ENCODE measurements at regions not wholly inside any gene's neighbourhood (a gene's known extent, or its start where the extent isn't known, plus 50 kb on each side); places are given as distances from the start of the nearest gene placed in this dataset.

- DNase-seq, result no peak
Measured at GRCh38 chr14:100659345-100660001, 67.2 kb upstream of the DLK1 start.

- no peak for DNase-seq
Measured at GRCh38 chr14:100660498-100660881, 66.2 kb upstream of the DLK1 start.

GRCh38 chr14:100660882-100661635, 65.6 kb upstream of the DLK1 start:
- no peak for DNase-seq

DNA sequence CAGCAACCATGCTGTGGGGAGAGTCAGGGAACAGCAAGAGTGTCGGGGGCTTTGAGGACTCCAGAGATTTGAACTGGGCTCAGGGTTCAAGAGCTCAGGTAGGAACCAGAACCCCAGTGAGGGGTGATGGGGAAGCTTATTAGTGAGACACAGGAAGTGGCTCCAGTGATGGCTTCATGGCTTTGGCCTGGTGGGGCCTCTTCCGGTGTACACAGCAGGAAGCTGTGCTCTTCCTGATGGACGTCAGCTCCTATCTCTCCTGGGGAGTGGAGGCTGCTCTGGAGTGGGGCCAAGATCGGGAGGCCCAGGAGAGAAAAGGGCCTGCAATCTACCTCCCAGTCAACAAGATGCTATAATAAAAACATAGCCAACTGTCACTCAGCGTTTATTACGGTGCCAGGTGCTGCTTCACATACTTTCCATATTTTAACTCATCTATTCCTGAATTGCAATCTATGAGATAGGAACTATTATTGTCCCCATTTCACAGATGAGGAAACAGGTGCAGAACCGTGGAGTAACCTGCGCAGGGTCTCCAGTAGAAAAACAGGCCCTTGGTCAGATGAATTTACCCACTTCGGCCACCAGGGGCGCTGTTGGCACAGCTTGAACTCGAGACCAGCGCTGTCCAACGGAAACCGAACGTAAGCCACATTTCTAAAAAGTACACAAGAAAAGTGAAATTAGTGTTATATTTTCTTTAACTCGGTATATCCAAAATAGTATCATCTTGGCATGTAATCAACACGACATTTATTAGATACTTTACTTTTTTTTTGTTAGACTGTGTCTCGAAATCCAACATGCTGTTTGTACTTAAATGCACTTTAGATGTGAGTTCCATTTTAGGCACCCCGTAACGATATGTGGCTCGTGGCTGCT, 63.6 kb upstream of the DLK1 start:
- peak; percentile 32 to 60 for DNase-seq

- no peak for DNase-seq
Measured at GRCh38 chr14:100663761-100664052, 63.0 kb upstream of the DLK1 start.

- DNase-seq, result no peak
Measured at GRCh38 chr14:100664231-100664630, 62.5 kb upstream of the DLK1 start.

DNA sequence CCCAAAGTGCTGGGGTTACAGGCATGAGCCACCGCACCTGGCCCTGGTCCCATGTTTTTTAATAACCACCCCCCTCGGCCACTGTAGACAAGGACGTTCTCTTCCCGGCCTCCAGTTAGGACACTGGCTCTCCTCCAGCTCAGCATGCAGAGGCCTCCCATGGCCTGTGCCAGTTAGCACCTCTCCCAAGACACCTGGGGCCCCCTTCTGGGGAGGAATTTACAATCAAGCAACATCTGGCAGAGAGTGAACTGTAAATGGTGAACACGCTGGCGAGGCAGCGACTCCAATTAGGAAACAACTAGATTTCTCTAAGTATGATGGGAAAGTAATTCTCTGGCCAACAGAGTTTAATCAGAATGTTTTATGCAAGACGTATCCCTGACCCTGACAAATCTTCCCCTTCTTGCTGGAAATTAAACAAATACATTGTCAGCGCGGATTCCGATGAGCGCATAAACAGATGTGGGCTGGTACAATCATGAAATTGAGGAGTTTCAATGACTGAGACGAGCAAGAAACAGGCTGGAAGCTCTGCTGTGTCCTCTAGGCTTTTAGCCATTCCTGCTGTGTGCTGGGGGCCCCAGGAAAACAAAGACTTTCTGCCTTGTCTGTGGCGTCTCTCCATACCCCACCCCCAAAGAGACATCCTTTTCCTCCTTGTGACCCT, 61.7 kb upstream of the DLK1 start:
- no peak for DNase-seq

DNA sequence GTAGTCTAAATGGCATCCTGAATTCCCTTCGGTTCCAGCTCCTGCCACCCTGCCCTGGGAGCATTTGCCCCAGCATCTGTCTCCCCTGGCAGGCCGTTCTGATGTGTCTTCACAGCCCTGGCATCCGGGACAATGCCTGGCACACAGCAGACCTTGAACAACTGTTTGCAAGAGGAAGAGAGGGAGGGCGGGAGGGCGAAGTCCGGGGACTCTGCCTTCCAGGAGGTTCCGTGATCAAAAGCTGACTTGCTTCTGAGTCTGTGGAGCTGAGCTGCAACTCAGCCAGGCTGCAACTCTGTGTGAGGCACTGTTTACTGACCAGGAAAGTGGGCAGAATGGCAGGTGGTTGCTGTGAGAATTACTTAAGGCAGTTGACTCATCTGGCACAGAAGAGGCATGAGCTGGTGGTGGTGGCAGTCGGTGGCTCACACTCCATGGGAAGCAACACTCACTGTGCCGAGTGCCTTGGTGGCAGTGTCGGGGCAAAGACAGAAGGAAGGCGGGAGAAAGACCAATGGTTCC, 61.1 kb upstream of the DLK1 start:
- DNase-seq, result no peak

DNA sequence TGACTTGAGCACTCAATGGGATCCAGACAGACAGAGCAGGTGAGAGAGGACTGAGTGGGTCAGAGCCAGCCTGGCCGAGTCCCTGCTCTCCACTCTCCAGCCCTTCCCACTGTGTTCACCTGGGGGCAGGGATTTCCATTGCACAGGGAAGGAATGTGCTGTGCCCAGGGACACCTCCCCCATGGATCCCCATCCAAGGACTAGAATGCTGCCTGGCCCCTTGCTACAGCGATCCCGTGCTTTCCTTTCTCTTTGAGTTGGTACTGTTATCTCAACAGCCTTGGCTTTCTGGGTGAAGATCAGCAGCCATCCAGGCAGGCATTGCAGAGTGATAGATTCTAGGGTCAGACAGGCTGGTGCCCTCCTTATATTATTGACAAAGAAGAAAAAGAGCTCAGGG, 60.3 kb upstream of the DLK1 start:
- DNase-seq, result no peak

- DNase-seq, result no peak
Measured at GRCh38 chr14:100666851-100667250, 59.8 kb upstream of the DLK1 start.

DNA sequence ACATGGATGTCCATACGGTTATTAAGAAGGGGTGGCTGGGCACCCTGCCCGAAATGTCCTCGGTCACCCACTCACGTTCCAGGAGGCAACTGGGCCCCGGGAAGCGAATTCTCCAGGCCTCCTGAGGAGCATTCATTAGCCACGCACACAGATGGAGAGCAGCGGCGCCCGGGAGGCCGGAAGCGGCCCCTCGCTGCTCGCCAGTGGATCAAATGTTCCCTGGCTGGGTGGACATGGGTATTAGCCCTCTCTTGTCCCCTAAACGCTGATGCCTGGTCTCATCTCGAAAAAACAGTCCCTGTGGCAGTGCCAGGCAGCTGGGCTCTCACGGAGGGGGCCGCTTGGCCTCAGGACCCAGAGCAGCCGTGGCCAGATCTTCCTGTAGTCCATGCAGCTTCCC, 59.0 kb upstream of the DLK1 start:
- DNase-seq, result no peak

DNA sequence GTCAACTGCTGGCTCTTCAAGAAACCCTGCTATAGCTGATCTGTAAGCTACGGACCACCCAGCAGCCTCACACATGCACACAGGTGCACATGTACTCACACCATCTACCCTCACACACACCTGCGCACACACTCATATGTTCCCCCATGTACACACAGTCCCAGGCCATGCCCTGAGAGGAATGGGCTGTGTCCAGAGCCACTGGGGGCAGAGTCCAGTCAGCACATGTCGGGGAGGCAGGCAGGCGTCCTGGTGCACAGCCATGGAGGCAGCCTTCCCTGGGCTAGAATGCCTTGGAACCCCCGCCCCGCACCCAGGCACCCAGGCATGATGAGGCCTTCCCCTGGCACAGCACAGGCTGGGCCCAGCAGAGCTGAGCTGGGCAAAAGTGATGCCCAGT, 58.3 kb upstream of the DLK1 start:
- no peak for DNase-seq

- DNase-seq, result no peak
Measured at GRCh38 chr14:100669011-100669412, 57.7 kb upstream of the DLK1 start.

- no peak for DNase-seq
Measured at GRCh38 chr14:100669468-100669867, 57.2 kb upstream of the DLK1 start.

DNA sequence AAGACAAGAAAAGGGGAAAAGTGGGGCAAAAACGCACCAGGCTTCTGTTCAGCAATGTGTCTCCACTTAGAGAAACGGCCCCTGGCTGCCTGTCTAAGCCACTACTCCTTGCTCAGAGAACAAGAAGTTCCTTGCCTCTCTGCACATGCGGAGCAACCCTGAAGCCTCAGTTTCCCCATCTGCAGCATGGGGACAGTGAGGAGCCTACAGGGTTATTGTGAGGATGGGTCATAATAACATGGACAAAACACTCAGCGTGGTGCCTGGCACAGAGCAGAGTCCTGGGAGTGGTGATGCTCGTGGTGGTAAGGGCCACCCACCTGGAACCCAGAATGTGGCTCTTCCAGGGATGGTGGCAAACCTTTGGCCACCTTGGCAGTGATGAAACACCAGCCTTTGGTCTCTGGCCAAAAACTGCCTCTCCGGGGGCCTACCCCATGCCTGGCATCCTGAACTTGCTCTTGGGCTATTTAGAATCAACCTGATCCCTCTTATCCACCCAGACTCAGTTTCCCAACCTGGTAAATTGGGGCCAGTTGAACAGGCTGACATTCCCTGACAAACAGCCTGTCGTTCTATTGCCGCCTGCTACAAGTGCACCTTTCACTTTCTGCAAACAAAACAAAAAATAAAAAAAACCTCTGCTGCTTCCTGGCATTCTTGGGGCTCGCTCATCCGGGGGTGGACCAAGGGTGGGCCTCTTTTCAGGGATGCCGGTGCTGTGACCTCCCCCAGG, 56.5 kb upstream of the DLK1 start:
- no peak for DNase-seq

DNA sequence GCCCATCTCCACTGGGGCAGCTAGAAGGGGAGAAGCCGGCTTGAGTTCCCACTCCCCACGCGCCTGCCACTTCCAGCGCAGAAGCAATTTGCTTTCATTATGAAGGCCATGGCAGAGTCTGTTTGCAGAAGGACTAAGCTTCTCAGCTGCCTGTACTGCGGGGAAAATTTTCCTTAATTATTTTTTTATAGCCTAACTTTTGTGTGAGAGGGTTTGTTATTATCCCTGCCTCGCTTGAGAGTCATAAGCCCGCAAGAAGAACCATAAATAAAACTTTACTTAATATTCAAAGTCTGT, 56.0 kb upstream of the DLK1 start:
- DNase-seq, result no peak

DNA sequence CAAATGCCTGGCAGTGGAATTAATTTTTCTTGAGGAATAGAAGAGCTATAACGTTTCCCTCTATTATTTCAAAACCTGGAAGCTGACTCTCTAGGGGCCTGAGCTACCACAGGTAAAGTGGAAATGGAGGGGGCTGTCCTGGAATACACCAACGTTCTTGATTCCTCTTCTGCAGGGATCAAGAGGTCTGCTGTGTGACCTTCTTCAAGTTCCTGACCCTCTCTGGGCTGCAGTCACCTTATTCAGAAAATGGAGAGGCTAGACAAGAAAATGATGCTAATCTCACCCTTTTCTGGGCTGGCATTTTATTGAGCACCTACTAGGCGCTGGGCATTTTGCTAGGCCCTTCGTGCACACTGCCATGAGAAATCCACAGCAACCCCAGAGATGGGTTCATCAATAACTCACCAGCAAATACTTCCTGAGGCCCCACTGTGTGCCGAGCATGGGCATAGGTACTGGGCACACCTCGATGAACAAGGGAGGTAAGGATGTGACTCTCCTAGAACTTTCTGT, 55.2 kb upstream of the DLK1 start:
- DNase-seq, result no peak

DNA sequence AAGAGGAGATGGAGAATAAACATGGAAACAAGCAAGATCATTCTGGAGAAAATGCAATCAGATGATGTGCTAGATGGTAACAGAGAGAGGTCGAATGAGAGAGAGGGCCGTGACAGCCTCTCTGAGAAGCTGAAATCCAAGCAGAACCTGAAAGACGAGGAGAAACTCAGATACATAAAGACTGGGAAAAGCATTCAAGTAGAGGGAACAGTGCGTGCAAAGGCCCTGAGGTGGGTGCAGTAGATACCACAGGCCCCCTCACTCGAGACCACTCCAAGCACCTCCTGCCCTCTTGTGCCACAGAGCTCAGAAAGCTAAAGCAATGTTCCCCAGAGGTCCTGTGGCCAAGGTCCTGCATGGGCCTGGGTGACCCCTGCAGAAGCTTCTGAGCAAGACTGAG, 54.8 kb upstream of the DLK1 start:
- no peak for DNase-seq

DNA sequence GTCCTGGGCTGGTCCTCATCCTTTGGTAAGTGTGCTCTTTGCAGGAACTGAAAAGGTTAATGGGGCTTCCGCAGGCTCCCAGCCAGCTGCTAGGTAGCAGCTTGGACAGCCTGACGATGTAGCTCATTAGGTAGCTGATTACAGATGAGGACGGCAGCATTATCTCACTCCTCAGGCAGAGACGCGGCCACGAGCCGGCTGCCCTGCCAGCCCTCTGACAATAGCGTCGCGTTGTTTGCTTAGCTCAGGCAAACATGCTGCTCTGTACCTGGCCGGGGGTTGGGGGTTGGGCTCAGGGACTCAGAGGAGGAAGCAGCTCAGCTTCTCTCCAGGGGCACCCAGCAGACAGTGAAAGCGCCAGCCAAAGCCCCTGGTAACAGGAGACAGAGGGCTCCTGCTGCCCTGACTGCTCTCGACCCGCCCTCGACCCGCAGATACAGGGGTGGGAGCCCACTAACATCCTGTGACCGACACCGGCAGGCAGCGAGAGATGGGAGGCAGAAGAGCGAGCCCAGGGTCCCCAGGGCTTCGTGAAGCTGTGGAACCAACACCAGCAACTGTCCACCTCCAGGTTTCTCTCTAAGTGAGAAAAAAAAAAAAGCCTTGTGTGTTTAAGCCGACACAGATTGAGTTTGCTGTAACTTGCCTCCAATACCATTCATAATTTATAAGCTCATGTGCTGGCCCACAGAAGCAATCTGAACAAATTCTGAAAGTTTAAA, 53.4 kb upstream of the DLK1 start:
- no peak for DNase-seq

- DNase-seq, result no peak
Measured at GRCh38 chr14:100673807-100674154, 52.9 kb upstream of the DLK1 start.

GRCh38 chr14:100674428-100674827, 52.3 kb upstream of the DLK1 start:
- DNase-seq, result no peak
